ENCODE measurements at regions not wholly inside any gene's neighbourhood (a gene's known extent, or its start where the extent isn't known, plus 50 kb on each side); places are given as distances from the start of the nearest gene placed in this dataset.

DNA sequence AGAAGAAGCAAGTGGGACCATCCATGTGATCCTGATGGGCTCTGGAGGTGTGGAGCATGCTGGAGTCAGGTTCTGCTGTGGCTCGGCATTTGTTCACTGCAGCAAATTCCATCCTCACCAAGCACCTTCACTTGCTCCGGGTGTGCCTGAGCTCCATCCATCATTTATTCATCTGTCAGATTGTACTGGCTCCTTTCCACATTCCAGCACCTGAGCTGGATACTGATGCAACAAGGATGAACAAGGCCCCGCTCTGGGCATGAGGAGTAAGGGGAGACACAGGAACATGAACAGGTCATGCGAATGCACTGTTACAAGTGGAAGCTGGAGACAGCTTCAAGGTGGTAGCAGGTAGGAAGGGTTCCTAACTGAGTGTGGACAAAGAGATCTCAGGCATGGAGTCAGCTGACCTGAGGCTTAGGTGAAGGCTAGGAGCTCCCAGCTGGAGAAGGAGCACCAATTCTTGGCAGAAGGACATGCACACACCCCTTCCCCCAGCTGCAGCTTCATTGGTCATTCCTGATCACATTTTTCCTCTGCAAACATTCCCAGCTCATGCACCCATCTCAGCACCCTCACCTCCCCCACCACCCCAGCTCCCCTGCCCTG, 133.7 kb upstream of the ZMIZ1 start:
- ChIA-PET CTCF (interaction anchor here (0.6 kb wide), 1 partner anchor 171 kb away, joined by 3 read pairs; no protein-coding TSS in a partner anchor), POLR2A (ENCODE audit: unreplicated experiment) (interaction anchor here (0.6 kb wide), 2 partner anchors 40 to 153 kb away, joined by 3 to 6 read pairs; no protein-coding TSS in a partner anchor)
- Histone ChIP-seq H3K4me1 (replicated peaks; ENCODE audit: insufficient read depth) (peaks cover 64% of the 10 kb centered on the region), H3K4me3 (no peak overlapping the region), H3K36me3 (ENCODE audit: low read depth) (no peaks in the 10 kb centered on the region), H2AFZ (no peak overlapping the region), H3K4me2 (no peak overlapping the region), H4K20me1 (ENCODE audit: insufficient read depth) (no peaks in the 10 kb centered on the region), H3K9me3 (ENCODE audit: insufficient read depth, low read depth) (no peaks in the 10 kb centered on the region), H3K79me2 (ENCODE audit: low read depth) (no peaks in the 10 kb centered on the region), H3K27me3 (ENCODE audit: insufficient read depth, low read depth) (no peaks in the 10 kb centered on the region), H3F3A (ENCODE audit: insufficient read depth, low read depth) (peaks cover 29% of the 10 kb centered on the region), H3K27ac (no peak overlapping the region), H3K9me2 (ENCODE audit: insufficient read depth) (no peaks in the 10 kb centered on the region)
- DNase-seq = peak in 1 of 2 experiments; percentile 47
- TF ChIP-seq EZH2 (IDR thresholded peaks at IDR 0.05; ENCODE audit: low read depth) = no peak
- TF ChIP-seq, protein P1, sequence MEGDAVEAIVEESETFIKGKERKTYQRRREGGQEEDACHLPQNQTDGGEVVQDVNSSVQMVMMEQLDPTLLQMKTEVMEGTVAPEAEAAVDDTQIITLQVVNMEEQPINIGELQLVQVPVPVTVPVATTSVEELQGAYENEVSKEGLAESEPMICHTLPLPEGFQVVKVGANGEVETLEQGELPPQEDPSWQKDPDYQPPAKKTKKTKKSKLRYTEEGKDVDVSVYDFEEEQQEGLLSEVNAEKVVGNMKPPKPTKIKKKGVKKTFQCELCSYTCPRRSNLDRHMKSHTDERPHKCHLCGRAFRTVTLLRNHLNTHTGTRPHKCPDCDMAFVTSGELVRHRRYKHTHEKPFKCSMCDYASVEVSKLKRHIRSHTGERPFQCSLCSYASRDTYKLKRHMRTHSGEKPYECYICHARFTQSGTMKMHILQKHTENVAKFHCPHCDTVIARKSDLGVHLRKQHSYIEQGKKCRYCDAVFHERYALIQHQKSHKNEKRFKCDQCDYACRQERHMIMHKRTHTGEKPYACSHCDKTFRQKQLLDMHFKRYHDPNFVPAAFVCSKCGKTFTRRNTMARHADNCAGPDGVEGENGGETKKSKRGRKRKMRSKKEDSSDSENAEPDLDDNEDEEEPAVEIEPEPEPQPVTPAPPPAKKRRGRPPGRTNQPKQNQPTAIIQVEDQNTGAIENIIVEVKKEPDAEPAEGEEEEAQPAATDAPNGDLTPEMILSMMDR (conservative IDR thresholded peaks at IDR 0.05) = no peak
- BruUV-seq (replicated peaks) = no TSS peak
- intact Hi-C loops (cut with micrococcal nuclease; ENCODE audit: unreplicated experiment) = no loop called here

DNA sequence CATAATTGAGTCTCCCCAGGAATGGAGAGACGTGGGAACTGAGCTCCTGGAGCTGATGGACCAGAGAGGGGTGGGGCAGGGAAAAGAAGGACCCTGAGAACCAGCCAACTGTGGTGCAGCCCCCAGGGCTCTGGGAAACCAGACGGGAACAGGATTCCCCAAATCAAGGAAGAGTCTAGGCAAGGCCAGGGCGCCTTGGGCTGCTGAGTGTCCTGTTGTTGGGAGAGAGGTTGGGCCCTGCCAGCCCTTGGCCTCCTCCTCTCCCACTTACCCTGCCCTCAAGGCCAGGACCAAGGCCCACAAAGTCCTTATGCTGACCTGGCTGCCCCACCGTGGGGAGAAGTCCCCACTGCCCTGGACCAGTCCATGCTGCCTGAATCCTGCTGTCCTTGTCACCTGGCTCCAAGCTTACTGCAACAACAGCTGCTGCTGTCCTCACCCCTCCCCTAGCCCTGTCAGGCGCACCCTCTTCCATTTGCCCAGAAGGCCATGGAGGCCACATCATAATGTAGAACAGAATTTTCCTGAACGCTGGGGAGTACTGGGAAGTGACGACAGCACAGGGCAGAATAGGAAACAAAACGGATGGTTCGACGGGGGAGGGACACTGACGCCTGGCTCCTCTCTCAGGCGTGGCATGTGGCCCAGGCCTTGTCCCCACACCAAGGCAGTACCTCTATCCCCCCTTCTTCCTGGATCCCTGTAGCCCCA, 132.9 kb upstream of the ZMIZ1 start:
- Histone ChIP-seq H3K27ac (no peak overlapping the region), H3K36me3 (ENCODE audit: low read depth) (no peaks in the 10 kb centered on the region), H3K4me3 (no peak overlapping the region), H2AFZ (no peak overlapping the region), H3K4me2 (no peak overlapping the region), H3K79me2 (ENCODE audit: low read depth) (no peaks in the 10 kb centered on the region), H3F3A (ENCODE audit: insufficient read depth, low read depth) (peaks cover 26% of the 10 kb centered on the region), H3K9me2 (ENCODE audit: insufficient read depth) (no peaks in the 10 kb centered on the region), H3K9me3 (ENCODE audit: insufficient read depth, low read depth) (no peaks in the 10 kb centered on the region), H4K20me1 (ENCODE audit: insufficient read depth) (no peaks in the 10 kb centered on the region), H3K4me1 (replicated peaks; ENCODE audit: insufficient read depth) (peaks cover 57% of the 10 kb centered on the region), H3K27me3 (ENCODE audit: insufficient read depth, low read depth) (no peaks in the 10 kb centered on the region)
- no TSS peak for BruUV-seq (replicated peaks)
- ChIA-PET CTCF (interaction anchor here (0.6 kb wide), 1 partner anchor 170 kb away, joined by 3 read pairs; no protein-coding TSS in a partner anchor), POLR2A (ENCODE audit: unreplicated experiment) (interaction anchor here (0.6 kb wide), 1 partner anchor 39 kb away, joined by 3 read pairs; no protein-coding TSS in a partner anchor)
- intact Hi-C loops (cut with micrococcal nuclease; ENCODE audit: unreplicated experiment) = no loop called here
- no peak for TF ChIP-seq EZH2 (IDR thresholded peaks at IDR 0.05; ENCODE audit: low read depth)
- TF ChIP-seq, protein P1 (conservative IDR thresholded peaks at IDR 0.05) = no peak
- no peak for DNase-seq

DNA sequence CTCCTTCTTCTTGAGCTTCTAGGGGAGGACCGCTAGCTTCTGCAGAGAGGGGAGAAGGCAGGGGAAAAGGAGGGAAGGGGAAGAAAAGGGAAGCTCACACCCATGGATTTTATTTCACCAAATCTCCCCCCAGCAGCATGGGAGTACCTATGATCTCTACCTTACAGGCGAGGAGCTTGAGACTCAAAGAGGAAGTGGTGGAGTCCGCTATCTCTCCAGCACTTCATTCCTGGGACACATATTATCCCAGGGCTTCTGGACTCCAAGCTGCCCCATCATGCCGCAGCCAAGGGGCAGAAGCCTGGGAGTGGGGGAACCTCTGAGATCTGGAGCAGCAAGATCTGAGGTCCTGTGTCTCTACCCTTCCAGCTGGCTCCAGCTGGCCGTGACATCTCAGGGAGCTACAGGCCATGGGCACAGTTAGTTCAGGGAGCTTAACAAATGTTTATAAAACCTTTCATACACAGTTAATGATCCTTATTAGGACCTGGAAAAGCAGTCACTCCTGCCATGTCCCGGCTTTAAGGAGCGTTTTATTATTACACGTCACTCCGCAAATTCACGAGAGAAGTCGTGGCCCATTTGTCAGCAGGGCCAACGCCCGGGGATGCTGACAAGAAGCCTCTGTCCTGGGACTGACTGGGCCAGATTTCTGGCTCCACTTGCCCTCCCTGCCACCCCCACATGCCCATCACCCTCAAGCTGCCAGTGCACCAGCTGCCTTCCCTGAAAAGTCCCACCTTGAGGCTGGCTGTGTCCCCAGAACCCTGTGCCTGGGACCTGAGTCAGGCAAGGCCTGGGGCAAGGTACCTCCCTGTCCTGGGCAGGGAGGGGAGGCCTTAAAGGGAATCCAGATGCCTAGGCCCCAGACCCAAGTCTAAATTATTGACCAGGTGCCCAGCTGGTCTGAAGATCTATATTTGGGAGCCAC, 132.1 kb upstream of the ZMIZ1 start:
- no peak overlapping the region for H2AFZ ChIP-seq
- ChIA-PET CTCF (no interaction called here), POLR2A (ENCODE audit: unreplicated experiment) (no interaction called here)
- peaks cover 18% of the 10 kb centered on the region for H3F3A ChIP-seq (ENCODE audit: insufficient read depth, low read depth)
- no peak for DNase-seq
- H4K20me1 ChIP-seq (ENCODE audit: insufficient read depth) = no peaks in the 10 kb centered on the region
- H3K27me3 ChIP-seq (ENCODE audit: insufficient read depth, low read depth) = no peaks in the 10 kb centered on the region
- no peaks in the 10 kb centered on the region for H3K9me3 ChIP-seq (ENCODE audit: insufficient read depth, low read depth)
- TF ChIP-seq, protein P1 (conservative IDR thresholded peaks at IDR 0.05) = no peak
- intact Hi-C loops (cut with micrococcal nuclease; ENCODE audit: unreplicated experiment) = no loop called here
- no peaks in the 10 kb centered on the region for H3K79me2 ChIP-seq (ENCODE audit: low read depth)
- H3K27ac ChIP-seq = no peak overlapping the region
- no peaks in the 10 kb centered on the region for H3K9me2 ChIP-seq (ENCODE audit: insufficient read depth)
- peaks cover 48% of the 10 kb centered on the region for H3K4me1 ChIP-seq (replicated peaks; ENCODE audit: insufficient read depth)
- no TSS peak for BruUV-seq (replicated peaks)
- no peaks in the 10 kb centered on the region for H3K36me3 ChIP-seq (ENCODE audit: low read depth)
- H3K4me3 ChIP-seq = no peak overlapping the region
- H3K4me2 ChIP-seq = no peak overlapping the region

Measured in PC-9 (cell line).